GM12892 (cell line): ENCODE measurements at regions not wholly inside any gene's neighbourhood (a gene's known extent, or its start where the extent isn't known, plus 50 kb on each side); places are given as distances from the start of the nearest gene placed in this dataset.

Experiments used
- DNase-seq: peaks from one replicate; pipeline ENCODE4 v3.0.0; 2011; ENCODE audit not compliant: insufficient read length
- FAIRE-seq: peaks from 2 replicates; lab custom pipeline; 2011; peaks lifted over from hg19 to GRCh38; lab: Jason Lieb, UNC
- POLR2A ChIP-seq: IDR thresholded peaks from 2 replicates; pipeline ENCODE4 v1.6.1; 2011; ENCODE audit warnings: low read depth, low read length, control low read depth
- POLR2AphosphoS5 ChIP-seq: IDR thresholded peaks from 2 replicates; pipeline ENCODE4 v1.6.1; 2011; ENCODE audit warnings: low read depth, low read length, control low read depth
- TAF1 ChIP-seq: IDR thresholded peaks from 2 replicates; pipeline ENCODE4 v1.6.1; 2011; ENCODE audit warnings: low read depth, mild to moderate bottlenecking, control low read depth, low read length, borderline replicate concordance

- DNase-seq (no peak), FAIRE-seq (no peak)
- no peak for TF ChIP-seq POLR2AphosphoS5
- no peak for TF ChIP-seq POLR2A
- no peak for TF ChIP-seq TAF1
Measured at GRCh38 chr6:106757722-106758467, 128.5 kb downstream of the QRSL1 start.

GRCh38 chr6:106757267-106757666 is 127.9 kb downstream of the QRSL1 start:
- no peak for DNase-seq
- no peak for FAIRE-seq

GRCh38 chr6:106754215-106754614 is 124.8 kb downstream of the QRSL1 start:
- DNase-seq, result no peak
- TF ChIP-seq POLR2AphosphoS5, result no peak
- TF ChIP-seq TAF1, result no peak
- TF ChIP-seq POLR2A, result no peak
- no peak for FAIRE-seq

More at GRCh38 chr6:106757267-106757666, 127.9 kb downstream of the QRSL1 start:
- TF ChIP-seq POLR2AphosphoS5 (no peak), TAF1 (no peak), POLR2A (no peak)

- DNase-seq (no peak), FAIRE-seq (no peak)
- no peak for TF ChIP-seq POLR2AphosphoS5
- TF ChIP-seq POLR2A, result no peak
- no peak for TF ChIP-seq TAF1
Measured at GRCh38 chr6:106752641-106753040, 123.3 kb downstream of the QRSL1 start.

DNA sequence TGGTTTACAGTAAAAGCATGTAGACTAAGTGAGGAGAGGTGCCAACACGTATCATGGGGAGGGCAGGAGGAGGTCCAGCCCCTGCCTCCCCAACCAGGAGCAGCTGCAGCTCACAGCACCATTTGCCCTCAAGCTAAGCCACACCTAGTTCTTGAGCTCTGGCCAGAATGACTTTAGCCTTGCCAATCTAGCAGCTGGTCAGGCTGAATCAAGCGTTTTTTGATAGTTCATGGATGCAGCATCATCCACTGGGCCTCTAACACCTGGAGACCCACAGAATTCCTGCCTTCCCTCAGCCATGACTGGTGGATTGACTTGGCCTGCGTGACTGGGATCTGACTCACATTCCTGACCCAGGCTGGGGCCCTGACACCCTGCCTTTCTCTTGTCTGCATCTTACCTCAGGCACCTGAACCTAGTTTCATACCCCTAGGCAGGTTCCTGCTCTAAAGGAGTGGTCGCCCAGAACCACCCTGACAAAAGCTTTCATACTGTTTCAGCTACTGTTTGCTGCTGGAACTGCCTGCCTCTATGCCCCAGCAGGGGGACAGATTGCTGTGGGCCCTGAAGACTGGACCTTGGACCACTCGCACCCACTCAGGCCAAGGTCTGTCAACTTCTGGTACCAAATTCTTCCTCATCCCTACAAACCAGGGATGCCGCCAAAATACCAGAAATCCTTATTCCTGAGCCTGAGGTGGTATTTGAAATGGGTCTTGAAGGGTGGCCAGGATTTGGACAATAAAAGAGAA is 122.3 kb downstream of the QRSL1 start:
- TF ChIP-seq TAF1 (no peak), POLR2AphosphoS5 (no peak), POLR2A (no peak)
- DNase-seq (no peak), FAIRE-seq (no peak)

DNA sequence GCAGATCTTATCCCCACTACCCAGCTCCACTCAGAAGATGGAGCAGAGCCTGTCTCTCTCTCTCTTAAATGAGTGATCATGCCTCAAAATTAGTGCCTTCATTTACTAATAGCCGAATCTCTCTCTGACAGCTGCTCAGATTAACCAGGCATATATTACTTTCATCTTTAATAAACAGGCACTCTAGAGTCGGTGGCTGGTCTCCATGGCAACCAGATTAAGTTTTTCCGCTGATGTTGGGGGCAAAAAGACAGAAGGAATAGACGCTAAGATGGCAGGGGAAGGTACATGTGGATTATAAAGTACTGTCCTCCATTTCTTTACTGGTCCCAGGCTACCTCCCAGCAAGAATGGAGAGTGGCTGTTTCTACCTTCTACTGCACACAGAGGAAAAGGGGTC is 121.6 kb downstream of the QRSL1 start:
- no peak for DNase-seq
- TF ChIP-seq POLR2A (no peak), POLR2AphosphoS5 (no peak), TAF1 (no peak)
- no peak for FAIRE-seq

DNA sequence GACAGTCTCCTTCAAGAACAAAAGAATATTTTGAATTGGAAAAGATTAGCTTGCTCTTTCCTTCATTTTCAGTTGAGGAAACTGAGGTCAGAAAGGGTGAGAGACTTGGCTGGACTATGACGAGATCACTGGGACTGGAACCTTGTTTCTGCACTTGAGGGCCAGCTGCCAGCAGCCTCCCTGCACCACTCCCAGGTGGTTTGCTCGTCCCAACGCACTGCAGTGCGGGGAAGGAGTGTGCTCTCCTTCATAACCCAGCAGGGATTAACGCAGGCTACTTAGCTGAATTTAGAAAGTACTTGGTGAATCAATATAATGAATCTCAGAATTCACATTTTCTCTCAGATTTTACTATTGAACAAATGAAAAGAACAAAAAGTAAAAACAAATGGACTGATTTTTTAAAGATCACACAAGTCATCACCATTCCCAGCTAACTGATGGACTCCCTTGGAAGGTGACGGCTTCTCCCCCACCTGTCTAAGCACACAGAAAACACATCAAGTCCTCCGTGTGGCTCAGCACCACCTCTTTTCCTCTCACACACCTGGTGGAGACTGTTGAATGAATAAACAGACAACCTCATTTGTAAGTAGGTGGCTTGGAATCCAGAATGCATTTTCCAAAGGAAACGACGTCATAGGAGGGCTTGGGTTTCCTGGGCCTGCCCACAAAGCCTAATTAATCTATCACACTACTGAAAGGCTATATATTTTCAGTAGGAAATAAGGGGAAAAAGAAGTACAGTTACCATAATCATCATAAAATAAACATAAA is 121.0 kb downstream of the QRSL1 start:
- FAIRE-seq, result no peak
- TF ChIP-seq POLR2A, result no peak
- no peak for TF ChIP-seq TAF1
- no peak for TF ChIP-seq POLR2AphosphoS5

GRCh38 chr6:106749609-106750008 is 120.2 kb downstream of the QRSL1 start:
- DNase-seq (no peak), FAIRE-seq (no peak)
- TF ChIP-seq TAF1, result no peak
- TF ChIP-seq POLR2AphosphoS5, result no peak
- no peak for TF ChIP-seq POLR2A

More for the DNA sequence above, 121.0 kb downstream of the QRSL1 start:
- DNase-seq, result no peak

DNA sequence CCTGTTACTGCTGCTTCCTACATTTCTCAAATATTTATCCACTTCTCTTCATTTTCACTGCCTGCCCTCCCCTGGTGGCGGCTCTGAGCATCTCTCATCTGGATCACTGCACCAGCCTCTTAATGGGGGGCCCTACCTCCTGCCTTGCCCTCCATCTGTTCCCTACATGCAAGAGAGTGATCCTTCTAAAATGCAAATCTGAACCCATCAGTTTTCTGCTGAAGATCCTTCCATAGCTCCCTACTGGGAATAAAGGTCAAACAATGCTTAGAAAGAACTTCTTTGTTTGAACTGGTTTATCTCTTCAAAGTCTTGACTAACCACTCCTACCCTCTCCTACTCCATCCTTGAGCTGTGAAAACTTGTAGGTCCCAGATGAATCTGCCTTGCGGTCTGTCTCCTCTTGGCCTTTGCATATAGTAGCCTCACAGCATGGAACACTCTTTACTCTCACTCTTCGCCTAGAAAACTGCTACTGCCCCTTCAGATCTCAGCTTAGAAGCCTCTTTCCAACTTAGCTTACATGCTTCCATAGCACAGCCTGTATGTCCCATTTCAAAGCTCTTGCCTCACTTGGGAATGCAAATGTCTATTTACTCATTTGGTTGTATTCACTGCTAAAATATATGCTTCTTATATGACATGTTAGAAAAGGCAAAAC is 119.3 kb downstream of the QRSL1 start:
- no peak for TF ChIP-seq TAF1
- TF ChIP-seq POLR2AphosphoS5, result no peak
- no peak for TF ChIP-seq POLR2A
- FAIRE-seq, result no peak
- DNase-seq, result no peak

GRCh38 chr6:106747139-106747538 is 117.8 kb downstream of the QRSL1 start:
- no peak for FAIRE-seq
- no peak for TF ChIP-seq POLR2A
- TF ChIP-seq TAF1, result no peak
- no peak for TF ChIP-seq POLR2AphosphoS5

DNA sequence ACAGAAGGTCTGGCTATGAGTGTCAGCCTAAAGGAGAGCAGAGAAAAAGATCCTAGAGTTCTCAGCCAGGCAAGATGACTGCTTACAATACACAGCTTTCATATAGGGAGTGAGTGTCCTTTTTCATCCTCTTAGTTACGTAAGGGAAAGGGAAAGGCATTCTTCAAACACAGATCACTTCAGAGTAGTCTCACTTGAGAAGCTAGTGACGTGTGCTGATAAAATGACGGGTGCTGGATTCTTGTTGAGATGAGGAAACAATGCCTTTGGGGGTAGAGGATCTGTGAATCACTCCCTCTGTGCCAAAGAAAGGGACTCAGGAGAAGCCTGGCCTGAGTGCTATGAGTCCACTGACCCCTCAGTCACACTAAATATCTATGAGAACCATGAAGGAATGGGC is 117.3 kb downstream of the QRSL1 start:
- DNase-seq (no peak), FAIRE-seq (no peak)

More at GRCh38 chr6:106747139-106747538, 117.8 kb downstream of the QRSL1 start:
- DNase-seq, result no peak

More for the DNA sequence above, 117.3 kb downstream of the QRSL1 start:
- TF ChIP-seq POLR2A (no peak), POLR2AphosphoS5 (no peak), TAF1 (no peak)
